ENCODE measurements at regions not wholly inside any gene's neighbourhood (a gene's known extent, or its start where the extent isn't known, plus 50 kb on each side); places are given as distances from the start of the nearest gene placed in this dataset.
A peak's percentile ranks its signal among the peaks of the same experiment; 100 is the strongest.

- no peak for DNase-seq (ENCODE audit: low read depth)
- no peak for TF ChIP-seq CTCF (IDR thresholded peaks at IDR 0.05; ENCODE audit: insufficient read depth, low read depth, low read length, missing control alignments)
- no peak overlapping the region for H3K4me3 ChIP-seq (ENCODE audit: low read length)
These were observed 169.1 kb upstream of the CST7 start for GRCh38 chr20:24779946-24780345.

- H3K4me3 ChIP-seq (ENCODE audit: low read length) = no peak overlapping the region
- DNase-seq (ENCODE audit: low read depth) = no peak
- TF ChIP-seq CTCF (IDR thresholded peaks at IDR 0.05; ENCODE audit: insufficient read depth, low read depth, low read length, missing control alignments) = no peak
These were observed 168.2 kb upstream of the CST7 start for GRCh38 chr20:24780674-24781417.

GRCh38 chr20:24781418-24781980 is 167.6 kb upstream of the CST7 start:
- DNase-seq (ENCODE audit: low read depth) = peak; percentile 45
- no peak overlapping the region for H3K4me3 ChIP-seq (ENCODE audit: low read length)
- peak; percentile 62 for TF ChIP-seq CTCF (IDR thresholded peaks at IDR 0.05; ENCODE audit: insufficient read depth, low read depth, low read length, missing control alignments)

- no peak for DNase-seq (ENCODE audit: low read depth)
- no peak for TF ChIP-seq CTCF (IDR thresholded peaks at IDR 0.05; ENCODE audit: insufficient read depth, low read depth, low read length, missing control alignments)
- no peak overlapping the region for H3K4me3 ChIP-seq (ENCODE audit: low read length)
These were observed 166.8 kb upstream of the CST7 start for GRCh38 chr20:24782301-24782700.

GRCh38 chr20:24782801-24783630 is 166.1 kb upstream of the CST7 start:
- no peak overlapping the region for H3K4me3 ChIP-seq (ENCODE audit: low read length)
- TF ChIP-seq CTCF (IDR thresholded peaks at IDR 0.05; ENCODE audit: insufficient read depth, low read depth, low read length, missing control alignments) = peak; percentile 2
- DNase-seq (ENCODE audit: low read depth) = no peak

- DNase-seq (ENCODE audit: low read depth) = no peak
- TF ChIP-seq CTCF (IDR thresholded peaks at IDR 0.05; ENCODE audit: insufficient read depth, low read depth, low read length, missing control alignments) = no peak
- no peak overlapping the region for H3K4me3 ChIP-seq (ENCODE audit: low read length)
These were observed 165.2 kb upstream of the CST7 start for GRCh38 chr20:24783631-24784492.

Data from epithelial cell of esophagus (primary cell).